Kidney tubule cell (primary cell): ENCODE measurements at regions not wholly inside any gene's neighbourhood (a gene's known extent, or its start where the extent isn't known, plus 50 kb on each side); places are given as distances from the start of the nearest gene placed in this dataset.
A peak's percentile ranks its signal among the peaks of the same experiment; 100 is the strongest.

Experiments
- DNase-seq: peaks from one replicate; pipeline ENCODE4 v3.0.0-alpha.2; 2018; ENCODE audit warnings: low spot score

GRCh38 chr3:193850084-193850619 is 257.1 kb downstream of the OPA1 start:
- DNase-seq: no peak

- DNase-seq: no peak
These were observed 258.4 kb downstream of the OPA1 start for GRCh38 chr3:193851428-193851847.

DNA sequence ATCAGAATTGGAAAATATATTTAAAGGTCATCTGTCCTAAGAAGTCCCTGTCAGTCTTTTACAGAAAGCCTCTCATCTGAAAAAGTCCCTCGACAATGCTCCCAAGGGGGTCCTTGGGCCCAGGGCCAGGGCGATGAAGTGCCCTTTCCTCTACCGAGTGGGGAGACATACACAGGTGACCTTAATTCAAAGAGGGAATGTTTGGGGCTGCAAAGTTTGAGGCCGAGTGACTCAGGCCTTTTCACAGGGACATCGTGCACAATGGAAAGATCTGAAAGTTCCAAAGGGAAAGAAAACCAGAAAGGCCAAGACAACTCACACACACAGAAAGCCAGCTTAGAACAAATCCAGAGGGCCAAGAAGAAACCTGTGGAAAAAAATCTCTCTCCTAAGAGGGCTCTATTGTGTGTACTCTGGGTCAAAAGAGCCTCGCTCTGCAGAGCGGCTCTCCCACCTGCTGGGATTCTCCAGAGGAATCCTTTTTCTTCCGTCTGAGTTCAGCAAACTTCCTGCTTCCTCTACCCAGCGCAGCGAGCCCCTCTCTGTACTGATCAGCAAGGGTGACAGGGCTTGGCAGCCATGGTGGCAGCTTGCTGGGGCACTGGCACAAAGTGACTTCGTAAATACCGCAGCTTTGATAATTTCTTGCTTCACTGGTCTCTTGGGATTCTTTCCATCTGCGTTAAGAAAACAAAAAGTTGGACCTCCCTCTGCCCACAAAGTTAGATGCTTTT is 259.1 kb downstream of the OPA1 start:
- peak; percentile 57 for DNase-seq

- DNase-seq: no peak
These were observed 259.9 kb downstream of the OPA1 start for GRCh38 chr3:193852901-193853300.

DNA sequence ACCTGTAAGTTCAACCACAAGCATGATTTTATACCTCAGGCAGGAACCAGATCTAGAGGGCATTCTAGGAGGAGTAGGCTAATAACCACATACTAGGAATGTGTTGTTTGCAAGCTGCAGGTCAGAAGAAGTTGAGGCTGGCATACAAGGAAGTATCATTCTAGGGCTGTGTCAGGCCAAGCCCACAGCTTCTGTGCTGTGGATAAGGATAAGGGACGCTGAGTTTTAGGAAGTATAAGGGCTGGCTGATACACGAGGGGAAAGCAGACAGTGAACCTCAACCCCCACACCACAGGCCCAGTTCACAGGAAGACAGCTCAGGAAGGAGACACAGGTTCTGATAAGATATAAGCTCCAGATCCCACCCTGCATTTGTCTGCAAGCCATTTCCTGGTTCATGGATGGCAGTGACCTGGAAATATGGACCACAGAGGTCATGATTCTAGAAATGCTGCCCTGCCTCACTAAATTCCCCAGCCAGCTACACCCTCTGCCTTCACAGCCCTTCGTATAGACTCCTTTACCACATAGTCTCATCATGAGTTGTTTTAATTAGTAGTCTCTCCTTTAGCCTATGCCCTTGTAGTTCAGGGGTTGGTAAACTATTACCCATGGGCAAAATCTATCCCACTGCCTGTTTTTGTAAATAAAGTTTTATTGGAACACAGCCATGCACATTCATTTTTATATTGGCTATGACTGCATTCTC is 260.7 kb downstream of the OPA1 start:
- peak; percentile 58 for DNase-seq

DNA sequence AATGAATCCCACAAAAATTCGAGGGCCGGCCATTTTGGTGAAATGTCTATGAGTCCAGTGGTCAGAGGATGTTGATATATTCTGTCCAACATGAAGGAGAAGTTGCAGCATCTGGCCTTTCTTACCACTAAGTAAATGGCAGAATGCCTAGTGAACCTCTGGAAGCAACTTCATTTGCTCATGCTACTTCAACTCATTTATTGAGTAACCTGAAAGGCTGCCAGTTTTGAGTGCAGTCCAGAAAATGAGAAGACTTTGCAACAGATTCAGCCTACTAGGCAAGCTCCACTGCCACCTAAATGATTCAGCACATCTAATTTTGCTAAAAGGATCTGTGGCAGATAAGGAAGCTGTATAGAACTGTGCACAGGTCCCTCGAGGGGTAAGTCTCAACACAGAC is 265.0 kb downstream of the OPA1 start:
- DNase-seq: peak; percentile 45

GRCh38 chr3:193859195-193859594 is 266.2 kb downstream of the OPA1 start:
- DNase-seq: no peak

- DNase-seq: no peak
These were observed 268.0 kb downstream of the OPA1 start for GRCh38 chr3:193861012-193861411.

- no peak for DNase-seq
These were observed 269.8 kb downstream of the OPA1 start for GRCh38 chr3:193862843-193863242.

DNA sequence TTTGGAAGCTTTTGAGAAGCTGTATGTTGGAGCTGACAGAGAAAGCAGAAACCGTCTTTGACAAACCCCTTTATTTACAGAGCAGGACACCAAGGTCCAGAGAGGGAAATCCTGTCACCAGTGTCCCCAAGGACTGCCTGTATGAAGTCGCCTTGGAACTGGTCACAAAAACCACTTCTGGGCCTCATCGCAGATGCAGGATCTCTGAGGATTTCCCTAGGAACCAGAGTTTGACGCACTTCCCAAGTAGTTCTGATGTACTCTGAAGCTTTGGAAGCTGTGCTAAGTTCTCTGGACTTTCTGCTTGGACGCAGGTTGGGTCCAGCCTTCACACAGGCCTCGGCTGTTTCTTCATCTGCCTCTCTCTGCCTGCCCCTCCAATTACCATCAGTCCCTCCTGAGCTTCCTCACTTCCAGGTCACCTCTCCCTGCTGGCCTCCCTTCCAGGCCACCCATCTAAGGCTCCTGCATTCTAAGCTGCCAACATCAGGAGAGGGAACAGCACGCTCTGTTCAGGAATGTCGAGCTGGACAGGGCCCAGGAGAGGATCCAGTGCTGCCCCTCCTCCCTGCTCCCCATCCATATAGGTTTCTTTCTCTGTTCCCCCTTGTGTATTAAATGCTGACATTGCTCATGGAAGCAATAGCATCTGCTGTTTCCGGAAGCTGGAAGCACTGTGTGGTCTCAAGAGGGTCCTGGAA is 270.8 kb downstream of the OPA1 start:
- no peak for DNase-seq

GRCh38 chr3:193865339-193865738 is 270.6 kb upstream of the HES1 start:
- DNase-seq: no peak

DNA sequence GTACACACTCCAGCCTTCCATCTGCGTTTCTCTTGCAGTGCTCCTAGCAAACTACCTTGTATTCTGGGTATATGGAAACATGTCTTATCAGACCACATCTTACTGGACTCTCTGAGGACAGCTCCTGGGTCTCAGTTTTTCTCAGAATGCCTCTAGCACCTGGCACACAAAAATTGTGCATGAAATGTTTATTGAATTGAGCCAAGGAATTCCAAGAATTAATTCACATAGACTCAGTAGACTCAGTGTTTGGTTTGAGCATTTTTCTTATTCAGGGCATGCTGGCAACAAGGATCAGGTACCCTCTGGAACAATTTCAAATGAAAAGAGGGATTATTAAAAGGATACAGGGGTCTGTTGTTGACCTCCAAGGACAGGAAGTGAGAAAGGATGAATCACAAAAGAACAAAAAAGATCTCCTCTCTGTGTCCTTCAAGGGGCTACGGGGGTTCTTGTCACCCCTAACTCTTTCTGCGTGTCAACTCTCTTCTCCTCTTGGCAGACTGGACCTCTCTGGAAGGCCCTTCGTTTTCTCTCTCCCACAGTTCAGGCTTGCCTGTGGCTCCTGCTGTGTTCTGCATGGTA is 270.0 kb upstream of the HES1 start:
- DNase-seq: no peak

DNA sequence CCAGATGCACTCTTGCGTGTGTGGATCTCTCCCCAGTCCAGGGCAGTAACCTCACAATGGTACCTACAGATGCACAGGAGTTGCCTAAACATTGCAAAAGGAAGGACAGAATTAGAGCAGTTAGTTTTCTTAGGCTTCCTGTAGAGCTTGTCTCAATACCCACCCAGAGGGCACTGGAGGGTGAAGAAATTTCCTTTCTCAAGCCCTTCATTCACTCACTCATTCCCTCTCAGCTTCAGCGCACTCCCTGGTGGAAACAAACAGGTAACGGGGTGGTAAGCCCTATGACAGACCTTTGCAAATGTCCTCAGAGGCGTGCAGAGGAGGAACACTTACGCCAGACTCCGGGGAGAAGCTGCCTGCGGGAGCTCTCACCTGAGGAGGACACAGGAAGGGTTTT is 267.4 kb upstream of the HES1 start:
- peak; percentile 79 for DNase-seq

DNA sequence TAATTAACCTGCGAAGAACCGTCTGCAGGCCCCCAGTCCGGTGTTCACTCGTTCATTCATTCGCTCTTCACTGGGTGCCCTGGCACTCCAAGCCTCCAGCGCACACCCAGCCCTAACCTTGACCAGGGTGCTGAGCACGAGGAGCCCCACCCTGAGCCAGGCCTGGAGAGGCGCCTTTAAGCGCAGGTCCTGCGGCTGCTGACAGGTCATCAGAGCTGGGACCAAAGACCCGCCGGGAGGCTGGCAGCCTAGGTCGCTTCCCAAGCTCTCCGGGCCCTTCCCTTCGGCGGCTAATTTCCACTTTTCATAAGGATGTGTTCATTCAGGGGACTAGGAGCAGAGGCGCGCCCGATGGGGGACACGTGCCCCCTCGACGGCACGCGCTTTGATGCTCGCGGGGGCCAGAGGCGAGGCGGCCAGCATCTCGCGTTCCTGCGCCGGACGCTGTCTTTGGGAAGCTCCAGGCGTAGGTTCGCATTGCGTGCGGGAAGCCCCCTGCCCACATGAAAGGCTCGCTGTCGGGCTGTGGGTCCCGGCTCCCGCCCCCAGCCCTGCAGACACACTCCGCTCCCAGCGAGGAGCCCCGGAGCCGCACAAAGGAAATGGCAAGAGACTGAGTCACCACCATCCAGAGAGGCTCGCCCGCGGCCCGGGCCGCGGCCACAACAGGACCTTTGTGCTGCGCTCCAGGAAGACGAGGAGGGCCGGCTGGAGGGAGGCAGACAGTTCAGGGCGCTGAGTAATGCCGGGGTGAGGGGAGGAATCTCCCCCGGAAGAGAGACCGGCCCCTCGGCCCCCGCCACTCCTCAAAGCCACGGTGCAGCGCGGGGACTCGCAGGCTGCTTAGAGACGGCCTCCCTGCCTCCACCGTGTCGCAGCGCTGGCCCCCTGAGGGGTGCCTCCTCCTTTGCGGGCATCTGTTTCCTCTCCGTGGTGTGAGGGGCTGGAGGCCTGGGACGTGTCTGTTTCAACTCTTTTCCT is 266.4 kb upstream of the HES1 start:
- peak; percentile 89 for DNase-seq

- DNase-seq: peak; percentile 59
These were observed 265.4 kb upstream of the HES1 start for GRCh38 chr3:193870376-193871219.

- no peak for DNase-seq
These were observed 264.8 kb upstream of the HES1 start for GRCh38 chr3:193871220-193871485.

- peak; percentile 99 for DNase-seq
These were observed 263.6 kb upstream of the HES1 start for GRCh38 chr3:193872265-193872753.

GRCh38 chr3:193873426-193874201 is 262.3 kb upstream of the HES1 start:
- no peak for DNase-seq

- DNase-seq: no peak
These were observed 261.4 kb upstream of the HES1 start for GRCh38 chr3:193874512-193874911.
